ENCODE measurements at regions not wholly inside any gene's neighbourhood (a gene's known extent, or its start where the extent isn't known, plus 50 kb on each side); places are given as distances from the start of the nearest gene placed in this dataset.
A peak's percentile ranks its signal among the peaks of the same experiment; 100 is the strongest.

DNA sequence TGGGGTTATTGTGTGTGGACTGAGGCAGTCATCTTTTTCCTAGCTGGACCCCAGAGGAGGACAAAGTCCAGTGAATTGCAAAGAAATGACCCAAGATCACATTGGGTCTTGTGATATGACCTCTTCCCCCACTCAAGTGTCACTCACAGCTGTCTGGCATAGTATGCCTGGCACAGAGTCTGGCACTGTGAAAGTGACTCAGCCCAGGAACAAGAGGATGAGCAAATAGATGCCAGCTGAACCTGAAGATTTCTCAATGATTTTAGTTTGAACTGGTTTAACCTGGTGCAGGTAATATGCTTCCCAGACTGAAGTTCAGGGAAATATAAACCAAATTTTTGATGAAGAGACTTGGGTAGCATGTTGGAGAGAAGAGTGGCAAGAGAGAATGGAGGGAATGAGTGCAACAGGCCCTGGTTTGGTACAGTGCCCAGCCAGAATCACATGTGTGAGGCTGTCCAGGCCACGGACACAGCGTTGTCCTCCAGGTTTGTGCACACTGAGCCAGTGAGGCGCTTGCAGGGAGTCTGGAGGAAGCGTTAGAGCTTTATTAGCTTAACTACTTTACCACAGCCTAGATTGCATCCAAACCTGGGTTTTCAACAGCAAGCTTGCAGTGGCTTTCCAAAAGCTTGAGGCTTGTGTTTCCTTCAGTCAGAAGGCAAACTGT is 332.9 kb downstream of the NUAK1 start:
- no peak for DNase-seq (ENCODE audit: low spot score)

DNA sequence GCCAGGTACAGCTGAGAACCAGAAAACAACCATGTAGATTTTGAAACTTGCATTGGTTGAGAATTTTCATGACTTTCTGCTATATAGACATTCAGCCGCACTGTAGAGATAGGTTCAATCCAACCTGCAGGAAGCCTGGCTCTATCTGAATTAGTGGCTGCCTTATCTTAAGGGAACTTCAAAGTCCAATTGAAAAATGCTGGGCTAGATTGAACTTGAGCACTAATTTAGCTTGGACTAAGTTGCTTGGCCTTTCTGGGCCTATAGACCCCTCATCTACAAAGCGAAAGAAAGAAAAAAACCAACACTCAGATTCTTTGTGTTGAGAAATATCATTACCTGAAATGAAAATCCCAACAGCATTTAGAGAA is 332.4 kb downstream of the NUAK1 start:
- DNase-seq (ENCODE audit: low spot score) = no peak

DNA sequence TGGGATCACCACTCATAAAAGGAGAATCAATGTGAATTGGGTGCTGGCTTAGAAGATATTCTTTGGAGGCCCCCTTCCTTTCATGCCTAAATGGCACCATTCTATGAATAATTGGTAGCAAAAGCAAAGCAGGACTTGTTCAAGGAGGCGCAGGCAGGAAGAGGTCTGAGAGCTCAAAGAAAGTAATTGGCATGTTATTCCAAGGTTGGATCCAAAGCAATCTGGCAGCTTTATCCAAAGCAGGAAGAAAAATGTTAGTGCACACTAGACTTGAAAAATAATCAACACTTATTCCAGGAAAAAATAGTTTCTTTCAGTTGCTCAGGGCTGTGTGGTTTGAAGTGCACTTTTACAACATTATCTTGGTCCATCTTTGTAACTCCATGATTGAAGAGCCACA is 326.4 kb downstream of the NUAK1 start:
- no peak for DNase-seq (ENCODE audit: low spot score)

DNA sequence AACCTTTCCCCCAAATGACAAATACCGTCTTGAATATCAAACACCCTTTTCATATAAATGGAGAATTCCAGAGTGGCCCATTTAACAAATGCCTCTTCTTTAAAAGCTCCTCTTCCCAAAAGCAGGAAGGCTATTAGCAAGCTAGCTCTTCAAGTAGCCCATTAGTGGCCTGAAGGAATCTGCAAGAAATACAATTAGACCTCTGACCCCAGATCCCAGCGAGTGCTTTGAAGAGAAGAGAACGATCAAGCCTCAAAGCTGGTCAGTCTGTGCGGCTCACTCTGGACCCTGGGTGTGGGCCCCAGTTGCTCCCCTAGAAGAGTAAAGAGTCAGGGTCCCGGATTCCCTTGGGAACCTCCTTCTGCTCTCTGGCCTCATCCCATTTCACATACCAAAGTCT is 325.6 kb downstream of the NUAK1 start:
- DNase-seq (ENCODE audit: low spot score) = no peak

DNA sequence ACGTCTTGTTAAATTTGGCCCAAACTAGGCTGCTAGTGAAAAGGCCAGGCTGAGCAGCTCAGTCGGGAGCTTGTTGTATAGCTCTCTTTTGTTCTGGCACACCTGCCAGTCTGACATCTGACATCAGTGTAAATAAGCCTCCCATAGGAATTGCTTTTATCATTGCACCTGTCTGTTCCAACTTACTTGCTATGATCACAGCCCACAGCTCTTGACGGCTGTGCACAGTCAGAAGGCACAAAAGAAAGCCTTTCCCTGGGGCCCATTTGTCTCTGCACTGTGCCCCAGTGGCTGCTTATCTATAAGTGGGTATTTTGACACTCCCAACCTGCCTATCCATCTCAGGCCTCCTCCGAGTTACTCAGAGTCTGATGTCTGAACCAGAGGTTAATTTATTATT is 324.5 kb downstream of the NUAK1 start:
- DNase-seq (ENCODE audit: low spot score) = no peak

DNA sequence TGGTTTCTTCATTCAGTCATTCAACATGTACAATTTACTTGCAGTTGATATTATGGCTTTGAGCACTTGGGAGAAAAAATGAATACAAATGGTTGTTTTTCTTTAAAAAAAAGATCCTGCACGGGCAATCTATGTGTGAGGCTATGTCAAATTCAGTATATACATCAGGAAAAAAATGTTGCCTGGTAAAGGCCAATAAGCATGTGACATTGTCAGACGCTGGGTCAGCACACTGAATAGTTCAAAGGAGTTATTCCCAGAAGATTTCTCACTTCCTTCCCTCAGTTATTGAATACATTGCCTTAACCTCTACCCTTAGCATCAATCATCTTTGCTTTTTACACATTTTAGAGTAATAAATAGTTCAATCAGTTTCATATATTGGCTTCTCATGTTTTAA is 319.2 kb downstream of the NUAK1 start:
- no peak for DNase-seq (ENCODE audit: low spot score)

DNA sequence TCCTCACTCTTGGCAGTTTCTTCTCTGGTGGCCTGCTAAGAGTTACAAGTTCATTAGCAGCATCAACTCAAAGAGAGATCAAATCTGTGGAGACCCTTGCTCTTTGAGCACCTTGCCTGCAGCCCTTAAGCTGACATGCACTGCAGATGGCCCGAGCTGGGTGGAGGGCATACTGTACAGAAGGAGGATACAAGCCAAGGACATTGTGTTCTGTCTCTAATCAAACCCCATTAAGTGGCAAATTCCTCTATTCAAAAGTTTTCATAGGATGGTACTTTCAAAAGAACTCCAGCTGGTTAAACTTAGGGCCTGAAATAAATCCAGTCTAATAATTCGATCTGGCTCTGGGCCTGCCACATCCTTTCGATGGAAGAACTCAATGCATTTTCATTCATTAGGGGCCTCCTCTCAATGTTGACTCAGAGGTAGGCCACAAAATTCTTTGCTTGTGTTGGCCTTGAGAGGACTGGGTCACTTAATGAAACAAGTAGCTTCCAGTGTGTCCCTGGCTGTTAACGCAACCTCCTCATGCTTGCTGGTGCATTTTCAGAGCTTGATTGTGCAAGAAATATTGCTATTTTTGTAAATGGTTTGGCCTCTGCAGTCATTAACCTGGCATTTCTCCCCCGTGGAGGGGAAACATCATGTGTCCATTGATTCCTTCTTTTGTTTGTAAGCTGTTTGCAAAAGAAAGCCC is 318.2 kb downstream of the NUAK1 start:
- peak; percentile 70 for DNase-seq (ENCODE audit: low spot score)

DNA sequence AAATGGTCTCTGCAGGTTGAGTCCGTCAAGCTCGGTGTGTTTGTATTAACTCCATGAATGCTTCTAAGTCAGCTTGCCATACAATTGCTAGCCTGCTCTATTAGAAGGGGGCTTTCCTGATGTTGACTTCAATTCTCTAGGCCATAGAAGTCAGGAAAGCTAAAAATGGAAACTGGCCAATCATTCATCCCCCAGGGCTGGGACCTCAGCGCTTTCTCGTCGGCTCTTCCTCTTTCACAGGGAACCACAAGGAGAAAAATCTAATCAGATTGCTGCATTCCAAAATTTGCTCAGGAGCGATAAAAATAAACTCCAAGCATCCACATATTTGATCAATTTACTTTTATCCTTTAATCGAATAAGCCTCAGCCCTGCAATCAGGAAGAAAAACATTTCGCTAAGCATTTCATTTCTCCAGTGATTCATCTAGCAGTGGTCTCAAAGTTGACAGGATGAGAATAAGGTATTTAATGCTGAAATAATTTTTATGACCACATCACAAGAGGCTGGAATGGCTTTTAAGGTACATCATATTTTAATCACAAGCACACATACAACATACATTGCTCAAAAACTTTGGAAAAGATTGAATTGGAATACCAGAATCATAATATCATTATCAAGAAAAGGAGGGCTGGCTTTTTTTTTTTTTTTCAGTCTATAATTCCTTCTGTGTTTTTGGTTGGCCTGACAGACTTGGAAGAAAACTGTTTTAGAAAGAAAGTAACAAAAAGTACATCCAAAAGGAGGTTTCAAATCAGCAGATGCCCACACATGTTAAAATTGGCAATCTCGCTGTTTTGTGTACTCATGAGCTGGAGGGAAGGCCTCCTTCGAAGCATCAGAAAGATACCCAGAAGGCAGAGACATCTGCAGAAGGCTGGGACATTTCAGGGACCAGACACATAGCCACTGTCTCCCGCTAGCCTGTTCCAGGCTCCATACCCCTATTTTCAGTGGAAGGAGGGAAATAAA is 316.3 kb downstream of the NUAK1 start:
- peak; percentile 20 for DNase-seq (ENCODE audit: low spot score)

DNA sequence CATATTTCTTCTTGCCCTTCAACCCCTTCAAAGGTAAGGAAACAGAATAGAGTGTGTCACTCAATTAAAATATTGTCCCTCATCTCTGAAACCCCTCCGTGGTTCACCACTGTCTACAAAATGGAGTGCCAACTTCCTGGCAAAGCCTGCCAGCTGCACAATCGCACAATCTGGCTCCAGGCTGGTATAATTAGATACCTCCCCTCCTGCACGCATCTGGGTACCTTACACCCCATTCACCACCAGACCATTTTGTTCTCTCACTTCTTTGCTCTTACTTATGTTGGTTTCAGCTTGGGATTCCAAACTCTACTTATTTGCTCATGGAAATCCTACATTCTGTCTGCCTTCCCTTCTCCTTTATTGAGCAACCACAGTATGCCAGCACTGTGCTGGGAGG is 314.9 kb downstream of the NUAK1 start:
- no peak for DNase-seq (ENCODE audit: low spot score)

DNA sequence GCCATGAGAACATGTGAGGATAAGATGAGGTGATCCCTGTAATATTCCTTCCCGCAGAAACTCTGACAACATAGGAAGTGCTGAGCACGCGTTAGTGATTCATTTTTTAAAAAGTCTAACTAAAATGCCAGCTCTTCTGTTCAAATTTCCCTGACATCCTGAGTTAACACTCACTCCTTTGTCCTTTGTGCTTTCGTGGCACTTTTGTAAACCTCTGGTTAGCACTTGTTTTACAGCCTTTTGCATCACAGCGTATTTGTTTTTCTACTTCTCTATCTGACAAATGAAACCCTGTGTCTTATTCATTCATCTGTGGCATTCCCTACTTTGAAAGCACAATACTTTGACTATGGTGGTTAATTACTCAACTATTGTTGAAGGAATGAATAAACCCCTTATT is 313.6 kb downstream of the NUAK1 start:
- DNase-seq (ENCODE audit: low spot score) = no peak

DNA sequence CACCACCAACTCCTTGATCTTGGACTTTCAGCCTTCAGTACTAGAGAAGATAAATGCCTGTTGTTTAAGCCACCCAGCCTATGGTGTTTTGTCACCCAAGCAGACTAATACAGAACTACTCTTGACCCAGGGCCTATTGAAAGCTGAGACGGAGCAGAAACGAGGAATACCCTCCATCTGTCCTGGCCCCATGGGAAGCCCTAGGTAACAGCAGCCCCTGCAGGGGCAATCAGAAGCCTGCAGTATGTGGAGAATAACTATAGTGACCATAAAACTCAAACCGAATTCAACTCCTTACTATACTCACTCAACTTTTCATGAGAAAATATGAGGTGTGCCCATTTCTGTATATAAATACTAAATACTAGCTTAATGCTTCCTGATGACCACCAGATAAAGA is 307.4 kb downstream of the NUAK1 start:
- DNase-seq (ENCODE audit: low spot score) = no peak

DNA sequence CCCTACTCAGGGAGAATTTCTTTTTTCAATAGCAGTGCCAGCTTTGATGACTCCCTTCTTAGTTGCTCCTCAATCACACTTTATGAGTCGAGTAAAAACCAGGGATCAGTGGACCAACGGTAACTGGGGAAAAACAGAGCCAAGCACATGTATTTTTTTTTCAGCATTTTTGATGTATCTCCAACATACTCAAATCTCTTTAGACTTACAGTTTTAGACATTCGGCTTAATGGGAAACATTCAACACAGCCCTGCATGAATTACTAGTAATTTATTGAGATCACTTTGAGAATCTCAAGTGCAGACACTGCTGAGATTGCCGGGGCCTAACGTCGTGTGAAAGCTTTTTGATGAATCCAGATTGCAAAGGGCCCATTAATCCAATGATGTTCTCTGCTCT is 306.7 kb downstream of the NUAK1 start:
- DNase-seq (ENCODE audit: low spot score) = no peak

DNA sequence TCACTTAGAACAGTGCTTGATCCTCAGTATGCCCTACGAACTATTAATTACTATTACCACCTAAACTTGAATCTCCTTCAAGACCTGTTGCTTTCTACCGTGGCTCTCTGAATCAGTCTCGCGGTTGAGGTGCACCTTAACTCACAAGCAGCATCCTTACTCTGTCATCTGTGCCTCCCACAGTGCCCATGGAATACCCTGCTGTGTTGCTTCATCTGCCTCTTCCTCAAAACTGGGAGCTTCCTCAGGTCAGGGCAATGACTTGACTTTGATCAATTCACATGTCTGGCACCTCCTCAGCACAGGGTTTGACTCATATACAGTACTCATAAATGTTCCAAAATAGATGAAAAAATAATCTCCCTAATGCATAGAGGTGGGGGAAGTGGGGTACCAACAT is 305.9 kb downstream of the NUAK1 start:
- no peak for DNase-seq (ENCODE audit: low spot score)

DNA sequence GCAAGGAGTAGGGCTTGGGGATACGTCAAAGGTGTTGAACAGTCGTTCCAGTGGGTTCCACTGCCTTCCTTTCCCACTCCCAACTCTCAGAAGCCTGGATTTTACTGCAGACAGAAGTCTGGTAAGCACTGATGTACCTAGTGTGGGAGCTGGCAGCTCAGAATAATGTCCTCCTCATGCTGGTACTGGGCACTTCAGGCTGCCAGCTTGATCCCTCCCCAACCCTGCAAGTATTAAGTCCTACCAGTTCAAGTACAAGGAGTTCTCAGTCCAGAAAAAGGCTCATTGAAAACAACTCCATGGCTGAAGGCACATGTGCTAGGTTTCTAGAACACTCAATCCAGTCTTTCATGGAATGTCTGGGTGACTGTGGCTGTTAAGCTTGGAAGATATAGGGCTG is 304.3 kb downstream of the NUAK1 start:
- DNase-seq (ENCODE audit: low spot score) = no peak

DNA sequence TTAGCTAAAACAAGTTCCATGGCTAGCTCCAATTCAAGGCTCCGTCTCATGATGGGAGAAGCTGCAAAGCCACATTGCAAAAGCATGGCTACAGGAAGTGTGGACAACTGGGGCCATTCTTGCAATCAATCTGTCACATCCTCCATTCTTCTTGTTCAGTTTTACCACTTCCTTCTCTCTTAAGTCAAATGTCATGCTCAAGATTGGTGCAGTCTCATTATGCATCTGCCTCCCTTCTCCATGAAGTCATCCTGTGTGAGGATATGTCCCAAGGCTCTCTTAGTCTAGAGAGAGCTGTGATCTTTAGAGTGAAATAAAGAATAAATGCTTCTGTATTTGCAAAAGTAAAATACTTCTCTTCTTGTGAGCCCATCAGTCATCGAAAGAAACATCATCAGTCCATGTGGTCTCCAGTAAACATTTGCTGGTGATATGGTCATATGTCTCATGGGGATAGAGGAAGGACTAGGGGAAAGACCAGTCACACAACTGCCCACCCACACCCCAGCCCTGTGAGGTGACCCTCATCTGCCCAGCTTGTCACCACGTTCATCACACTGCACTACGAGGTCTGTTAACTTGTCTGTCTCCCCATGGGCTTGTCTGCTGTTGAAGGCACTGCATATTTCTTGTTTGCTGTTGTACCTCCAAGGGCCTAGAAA is 303.0 kb downstream of the NUAK1 start:
- DNase-seq (ENCODE audit: low spot score) = no peak

DNA sequence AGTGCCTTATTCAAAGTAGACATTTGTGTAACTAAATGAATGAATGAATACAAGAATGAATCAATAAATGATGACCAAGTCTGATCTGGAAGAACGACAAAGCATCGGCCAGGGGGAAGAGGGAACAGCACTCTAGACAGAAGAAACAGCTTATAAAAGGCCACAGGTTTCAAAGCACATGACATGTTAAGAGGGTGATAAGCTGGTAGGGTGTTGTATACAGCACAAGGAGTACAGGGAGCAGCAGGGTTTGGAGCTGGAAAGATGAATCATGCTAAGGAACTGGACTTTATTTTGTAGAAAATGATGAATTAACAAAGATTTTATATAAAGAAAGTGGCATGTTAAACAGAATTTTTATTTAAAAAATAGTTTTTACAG is 302.5 kb downstream of the NUAK1 start:
- no peak for DNase-seq (ENCODE audit: low spot score)

DNA sequence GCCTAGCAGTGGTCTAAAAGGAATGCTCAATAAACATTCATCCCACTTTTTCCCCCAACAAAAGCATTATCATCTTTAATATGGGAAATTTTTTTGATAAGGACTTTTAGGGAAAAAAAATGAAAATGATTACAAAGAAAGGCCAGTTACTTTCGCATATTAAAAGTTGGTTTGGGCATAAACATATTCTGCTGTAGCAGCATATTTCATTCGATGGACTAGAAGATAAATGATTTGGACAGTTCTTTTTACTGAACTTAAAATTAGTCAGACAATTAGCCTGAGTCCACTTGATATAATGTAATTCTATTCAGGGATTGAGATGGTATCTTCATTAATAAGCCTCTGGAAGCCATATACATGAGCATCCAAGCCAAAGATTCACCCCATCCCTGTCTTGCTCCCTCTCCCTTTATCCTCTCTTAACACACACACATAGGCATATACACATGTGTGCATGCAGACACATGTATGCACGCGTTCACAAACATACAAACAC is 299.1 kb downstream of the NUAK1 start:
- no peak for DNase-seq (ENCODE audit: low spot score)

DNA sequence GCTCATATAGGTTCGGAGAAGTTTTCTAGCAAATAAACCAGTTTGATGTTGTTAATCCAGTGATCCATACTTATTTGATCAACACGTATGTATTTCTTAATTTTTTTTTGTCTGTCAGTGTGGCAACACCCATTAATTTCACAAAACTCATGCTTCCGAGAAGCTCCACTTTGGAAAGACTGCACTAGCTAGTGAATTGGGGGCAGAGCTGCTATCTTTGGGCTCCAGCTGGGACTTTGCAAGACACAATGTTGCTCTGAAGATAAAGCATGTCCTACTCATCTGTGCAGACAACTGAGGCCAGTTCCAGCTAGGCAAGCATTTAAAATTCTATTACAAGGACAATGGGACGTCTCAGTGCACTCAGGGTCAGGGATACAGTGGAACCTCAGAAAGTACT is 298.4 kb downstream of the NUAK1 start:
- DNase-seq (ENCODE audit: low spot score) = no peak

DNA sequence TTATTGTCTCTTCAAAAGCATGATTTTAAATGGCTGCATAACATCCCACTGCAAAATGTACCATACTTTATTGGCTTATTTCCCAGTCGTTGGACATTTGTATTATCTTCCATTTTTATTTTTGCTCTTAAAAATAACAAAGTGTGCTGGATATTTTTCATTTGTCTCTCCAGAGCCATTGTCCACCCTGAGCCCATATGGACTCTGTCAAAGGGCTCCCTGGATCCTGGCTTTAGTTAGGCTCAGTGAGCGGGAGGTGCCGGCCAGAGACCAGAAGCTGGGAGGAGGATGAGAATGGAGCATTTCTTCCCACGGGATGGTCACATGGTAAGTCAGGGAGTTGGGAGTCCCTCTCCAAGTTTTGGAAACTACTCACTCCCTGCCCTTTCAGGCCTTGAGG is 296.9 kb downstream of the NUAK1 start:
- no peak for DNase-seq (ENCODE audit: low spot score)

DNA sequence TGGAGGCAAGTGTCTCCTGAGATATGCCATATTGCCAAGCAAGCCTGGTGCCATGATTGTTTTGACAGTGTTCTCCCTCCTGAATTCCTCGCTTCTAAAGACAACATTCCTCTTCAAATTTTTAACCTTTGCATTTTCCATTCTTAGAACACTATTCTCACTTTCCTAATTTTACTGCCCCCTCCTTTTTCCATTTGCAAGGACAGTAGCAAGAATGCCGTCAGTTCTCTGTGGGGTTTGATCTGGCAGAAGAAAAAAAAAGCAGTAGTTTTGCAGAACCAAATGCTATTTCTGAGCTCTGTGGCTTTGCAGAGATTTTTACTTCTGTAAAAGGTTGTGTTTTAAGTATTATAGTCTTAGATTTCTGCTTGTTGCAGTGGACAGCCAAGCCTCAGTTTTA is 295.2 kb downstream of the NUAK1 start:
- no peak for DNase-seq (ENCODE audit: low spot score)

DNA sequence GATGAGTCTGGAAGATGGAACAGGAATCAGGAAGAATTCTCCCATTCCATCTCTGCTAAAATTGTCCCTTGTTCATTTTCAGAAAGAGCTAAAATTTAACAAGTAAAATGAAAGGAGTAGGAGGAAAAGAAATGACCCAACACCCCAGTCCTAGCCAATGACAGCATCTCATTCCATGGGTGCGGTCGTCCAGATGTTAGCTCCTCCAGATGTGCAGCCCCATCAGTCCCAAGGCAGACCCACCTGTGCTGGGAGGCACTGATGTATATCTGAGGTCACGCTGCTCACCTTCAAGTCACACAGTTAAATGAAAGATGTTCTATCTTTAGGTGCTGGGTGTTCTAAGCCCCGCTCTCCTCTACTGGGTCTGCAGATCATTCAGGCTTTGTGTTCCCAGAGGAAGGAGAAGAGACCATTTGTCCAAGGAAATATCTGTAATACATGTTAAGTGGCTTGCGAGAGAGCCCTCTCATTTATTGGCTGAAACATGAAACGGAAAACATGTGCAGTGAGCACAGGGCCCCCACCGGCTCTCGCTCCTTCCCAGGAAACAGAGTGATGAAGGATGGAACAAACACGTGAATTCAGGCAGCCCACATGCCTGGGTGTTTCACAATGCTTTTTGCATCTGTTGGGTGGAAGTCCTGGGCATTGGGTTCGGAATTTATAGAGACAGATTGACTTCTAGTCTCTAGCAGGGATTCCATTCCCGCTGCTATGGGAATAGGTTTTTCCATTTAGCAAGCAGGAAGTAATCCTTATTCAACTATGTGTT is 294.6 kb downstream of the NUAK1 start:
- DNase-seq (ENCODE audit: low spot score) = peak; percentile 62

DNA sequence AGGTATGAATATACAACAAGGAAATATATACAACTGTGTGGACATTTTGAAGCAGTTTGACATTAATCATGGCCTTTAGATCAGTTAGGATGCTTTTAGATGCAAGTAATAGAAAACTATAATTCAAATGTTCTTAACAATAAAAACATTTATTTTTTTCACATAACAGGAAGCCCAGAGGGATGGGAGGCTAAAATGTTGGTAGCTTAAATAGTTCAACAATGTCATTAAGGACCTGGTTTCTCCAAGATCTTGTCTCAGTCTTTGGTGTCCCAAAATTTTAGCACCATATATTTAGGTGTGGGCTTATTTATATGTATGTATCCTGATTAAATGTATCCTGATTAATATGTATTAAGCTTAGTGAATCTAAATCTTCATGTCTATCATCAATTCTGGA is 292.4 kb downstream of the NUAK1 start:
- no peak for DNase-seq (ENCODE audit: low spot score)
